IPS DF 6.9 (cell line): ENCODE measurements at regions not wholly inside any gene's neighbourhood (a gene's known extent, or its start where the extent isn't known, plus 50 kb on each side); places are given as distances from the start of the nearest gene placed in this dataset.

Experiments used
- DNase-seq: peaks from one replicate; pipeline ENCODE4 v3.0.0-alpha.2; 2013; ENCODE audit warnings: low read depth, low spot score
- H3K27ac ChIP-seq: one replicate; pipeline ENCODE4 v1.5.1; 2013; ENCODE audit warnings: low read length, control low read depth
- H3K27me3 ChIP-seq: 2 replicates; pipeline ENCODE4 v1.6.1; 2013; ENCODE audit warnings: mild to moderate bottlenecking, low read length; ENCODE audit not compliant: control insufficient read depth, insufficient read depth
- H3K36me3 ChIP-seq: 2 replicates; pipeline ENCODE4 v1.6.1; 2013; ENCODE audit warnings: low read length; ENCODE audit not compliant: control insufficient read depth, insufficient read depth
- H3K4me1 ChIP-seq: 2 replicates; pipeline ENCODE4 v1.6.1; 2013; ENCODE audit warnings: low read length; ENCODE audit not compliant: control insufficient read depth, insufficient read depth
- H3K4me3 ChIP-seq: 2 replicates; pipeline ENCODE4 v1.5.1; 2013; ENCODE audit warnings: mild to moderate bottlenecking, low read length
- H3K9me3 ChIP-seq: 2 replicates; pipeline ENCODE4 v1.6.1; 2013; ENCODE audit warnings: low read length, inconsistent platforms; ENCODE audit not compliant: control insufficient read depth, insufficient read depth
- WGBS: extraction: QIAGEN DNeasy Blood & Tissue Kit; methylation state at CpG from one replicate; pipeline ENCODE4 v1.1.7; 2013; ENCODE audit warnings: mixed read lengths, missing lambda C conversion rate; ENCODE audit not compliant: insufficient read length, insufficient coverage; 5-methylcytosine and 5-hydroxymethylcytosine counted together

- DNase-seq: no peak
- H3K27me3 ChIP-seq: no peaks in the 10 kb centered on the region
- no peaks in the 10 kb centered on the region for H3K36me3 ChIP-seq
- no peaks in the 10 kb centered on the region for H3K4me1 ChIP-seq
- no peaks in the 10 kb centered on the region for H3K9me3 ChIP-seq
- no CpG with 5 or more reads among the region's 5 CpGs for WGBS
- H3K4me3 ChIP-seq: no peak overlapping the region
- H3K27ac ChIP-seq: no peak overlapping the region
Measured at GRCh38 chr2:145228506-145228905, 708.6 kb upstream of the ZEB2 start.

DNA sequence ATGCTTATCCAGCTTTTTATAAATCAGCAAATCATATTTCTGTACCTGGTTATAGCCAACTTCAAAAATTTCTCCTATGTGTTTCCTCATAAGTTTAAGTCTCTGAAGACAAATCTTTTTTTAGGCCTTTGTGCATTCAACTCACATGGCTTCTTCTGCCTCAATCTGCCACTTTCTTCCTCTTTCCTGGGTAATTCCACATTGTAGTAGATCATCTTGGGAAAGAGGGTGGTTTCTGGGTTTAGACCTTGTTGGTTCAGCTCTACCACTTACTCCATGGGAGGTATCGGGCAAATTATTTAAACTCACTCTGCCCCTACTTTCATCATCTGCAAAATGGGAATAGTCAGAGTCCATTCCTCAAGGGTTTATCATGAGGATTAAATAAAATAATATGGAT is 707.0 kb upstream of the ZEB2 start:
- Histone ChIP-seq H3K27me3 (no peaks in the 10 kb centered on the region), H3K27ac (no peak overlapping the region), H3K4me1 (no peaks in the 10 kb centered on the region), H3K4me3 (no peak overlapping the region), H3K36me3 (no peaks in the 10 kb centered on the region), H3K9me3 (no peaks in the 10 kb centered on the region)
- DNase-seq: no peak
- no CpG with 5 or more reads among the region's 1 CpG for WGBS

GRCh38 chr2:145221516-145221915 is 701.6 kb upstream of the ZEB2 start:
- Histone ChIP-seq H3K4me1 (no peaks in the 10 kb centered on the region), H3K27ac (no peak overlapping the region), H3K9me3 (no peaks in the 10 kb centered on the region), H3K4me3 (no peak overlapping the region), H3K27me3 (no peaks in the 10 kb centered on the region), H3K36me3 (no peaks in the 10 kb centered on the region)
- no peak for DNase-seq
- no CpG with 5 or more reads among the region's 1 CpG for WGBS

- DNase-seq: no peak
- no CpG with 5 or more reads among the region's 2 CpGs for WGBS
- Histone ChIP-seq H3K9me3 (no peaks in the 10 kb centered on the region), H3K4me1 (no peaks in the 10 kb centered on the region), H3K27me3 (no peaks in the 10 kb centered on the region), H3K4me3 (no peak overlapping the region), H3K36me3 (no peaks in the 10 kb centered on the region), H3K27ac (no peak overlapping the region)
Measured at GRCh38 chr2:145221032-145221431, 701.1 kb upstream of the ZEB2 start.

DNA sequence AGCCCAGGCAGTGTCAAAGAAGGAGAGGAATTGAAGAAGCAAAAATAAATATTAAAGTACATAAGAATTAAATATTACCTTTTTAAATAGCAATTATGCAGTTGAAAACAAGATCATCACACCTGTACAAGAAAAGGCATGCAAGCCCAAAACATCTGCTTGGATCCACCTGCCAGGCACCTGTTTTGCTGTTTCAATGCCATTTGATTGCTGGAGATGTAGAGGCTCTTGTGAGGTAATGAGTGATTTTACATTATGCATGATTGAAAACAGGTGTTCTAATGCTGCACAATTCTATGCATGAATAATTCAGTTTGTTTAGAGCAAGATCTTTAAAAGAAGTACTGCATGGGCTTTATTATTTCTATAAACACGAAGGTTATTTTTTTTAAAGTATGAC is 700.6 kb upstream of the ZEB2 start:
- Histone ChIP-seq H3K27ac (no peak overlapping the region), H3K4me1 (no peaks in the 10 kb centered on the region), H3K4me3 (no peak overlapping the region), H3K9me3 (no peaks in the 10 kb centered on the region), H3K36me3 (no peaks in the 10 kb centered on the region), H3K27me3 (no peaks in the 10 kb centered on the region)
- WGBS: 100% methylated on average over 1 of the region's 1 CpG
- DNase-seq: no peak

DNA sequence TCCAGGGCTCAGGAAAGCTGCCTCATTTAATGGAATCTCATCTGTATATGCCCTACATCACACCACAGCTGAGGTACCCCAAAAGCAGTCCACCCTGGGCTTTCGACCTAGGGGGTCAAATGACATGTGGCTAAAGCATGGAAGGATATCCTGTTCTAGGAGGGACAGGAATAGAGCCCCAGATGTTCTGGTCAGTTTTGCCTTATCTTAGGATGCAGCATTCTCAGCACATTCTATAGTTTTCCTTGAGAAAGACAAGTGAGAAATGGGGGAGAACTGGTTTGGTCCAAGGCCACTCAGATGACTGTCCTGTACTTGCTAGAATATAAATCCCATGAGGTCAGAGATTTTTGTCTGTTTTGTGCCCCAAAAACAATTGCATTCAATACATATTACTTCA is 688.0 kb upstream of the ZEB2 start:
- H3K36me3 ChIP-seq: no peaks in the 10 kb centered on the region
- WGBS: no CpG with 5 or more reads among the region's 1 CpG
- H3K4me3 ChIP-seq: no peak overlapping the region
- DNase-seq: no peak
- no peaks in the 10 kb centered on the region for H3K9me3 ChIP-seq
- H3K27me3 ChIP-seq: no peaks in the 10 kb centered on the region
- H3K27ac ChIP-seq: no peak overlapping the region
- no peaks in the 10 kb centered on the region for H3K4me1 ChIP-seq

DNA sequence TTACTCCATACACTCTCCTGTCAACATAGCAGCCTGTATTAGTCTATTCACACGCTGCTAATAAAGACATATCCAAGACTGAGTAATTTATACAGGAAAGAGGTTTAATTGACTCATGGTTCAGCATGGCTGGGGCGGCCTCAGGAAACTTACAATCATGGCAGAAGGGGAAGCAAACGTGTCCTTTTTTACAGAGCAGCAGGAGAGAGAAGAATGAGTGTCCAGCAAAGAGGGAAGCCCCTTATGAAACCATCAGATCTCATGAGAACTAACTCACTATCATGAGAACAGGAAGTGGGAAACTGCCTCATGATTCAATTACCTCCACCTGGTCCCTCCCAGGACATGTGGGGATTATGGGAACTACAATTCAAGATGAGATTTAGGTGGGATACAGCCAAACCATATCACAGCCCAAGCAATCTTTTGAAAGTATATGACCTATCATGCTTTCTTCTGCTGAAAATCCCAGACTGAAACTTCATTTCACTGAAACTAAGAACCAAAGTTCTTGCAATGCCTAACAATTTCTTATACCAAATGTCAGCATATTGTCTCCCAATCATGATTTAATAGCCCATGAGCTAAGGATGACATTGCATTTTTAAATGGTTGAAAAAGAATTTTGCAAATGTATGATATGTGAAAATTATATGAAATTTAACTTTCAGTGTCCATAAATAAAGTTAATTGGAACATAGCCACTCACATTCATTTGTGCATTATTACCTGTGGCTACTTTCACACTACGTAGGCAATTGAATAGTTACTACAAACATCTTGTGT is 686.8 kb upstream of the ZEB2 start:
- no CpG with 5 or more reads among the region's 4 CpGs for WGBS
- Histone ChIP-seq H3K27me3 (no peaks in the 10 kb centered on the region), H3K4me3 (no peak overlapping the region), H3K4me1 (no peaks in the 10 kb centered on the region), H3K36me3 (no peaks in the 10 kb centered on the region), H3K9me3 (no peaks in the 10 kb centered on the region), H3K27ac (no peak overlapping the region)
- DNase-seq: no peak

DNA sequence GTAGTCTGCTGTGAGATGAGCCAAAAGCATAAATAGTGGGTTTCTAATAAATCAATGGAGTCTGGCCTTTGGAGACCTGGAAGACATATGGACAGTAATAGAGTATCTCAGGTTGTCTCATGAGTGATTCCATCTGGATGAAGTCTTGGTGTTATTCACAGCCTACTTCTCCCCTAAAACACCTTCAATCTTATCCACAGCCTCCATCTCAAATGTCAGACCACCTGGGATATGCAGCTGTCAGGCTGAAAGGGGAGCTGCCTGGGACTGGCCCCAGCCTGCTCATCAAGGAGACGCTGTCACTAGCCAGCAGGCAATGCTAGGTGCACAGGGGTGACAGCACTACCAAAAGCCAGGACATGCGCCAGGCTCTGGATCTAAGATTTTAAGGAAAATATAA is 684.0 kb upstream of the ZEB2 start:
- Histone ChIP-seq H3K4me1 (no peaks in the 10 kb centered on the region), H3K36me3 (no peaks in the 10 kb centered on the region), H3K27me3 (no peaks in the 10 kb centered on the region), H3K9me3 (no peaks in the 10 kb centered on the region), H3K27ac (no peak overlapping the region), H3K4me3 (no peak overlapping the region)
- DNase-seq: no peak
- WGBS: no CpG with 5 or more reads among the region's 2 CpGs

DNA sequence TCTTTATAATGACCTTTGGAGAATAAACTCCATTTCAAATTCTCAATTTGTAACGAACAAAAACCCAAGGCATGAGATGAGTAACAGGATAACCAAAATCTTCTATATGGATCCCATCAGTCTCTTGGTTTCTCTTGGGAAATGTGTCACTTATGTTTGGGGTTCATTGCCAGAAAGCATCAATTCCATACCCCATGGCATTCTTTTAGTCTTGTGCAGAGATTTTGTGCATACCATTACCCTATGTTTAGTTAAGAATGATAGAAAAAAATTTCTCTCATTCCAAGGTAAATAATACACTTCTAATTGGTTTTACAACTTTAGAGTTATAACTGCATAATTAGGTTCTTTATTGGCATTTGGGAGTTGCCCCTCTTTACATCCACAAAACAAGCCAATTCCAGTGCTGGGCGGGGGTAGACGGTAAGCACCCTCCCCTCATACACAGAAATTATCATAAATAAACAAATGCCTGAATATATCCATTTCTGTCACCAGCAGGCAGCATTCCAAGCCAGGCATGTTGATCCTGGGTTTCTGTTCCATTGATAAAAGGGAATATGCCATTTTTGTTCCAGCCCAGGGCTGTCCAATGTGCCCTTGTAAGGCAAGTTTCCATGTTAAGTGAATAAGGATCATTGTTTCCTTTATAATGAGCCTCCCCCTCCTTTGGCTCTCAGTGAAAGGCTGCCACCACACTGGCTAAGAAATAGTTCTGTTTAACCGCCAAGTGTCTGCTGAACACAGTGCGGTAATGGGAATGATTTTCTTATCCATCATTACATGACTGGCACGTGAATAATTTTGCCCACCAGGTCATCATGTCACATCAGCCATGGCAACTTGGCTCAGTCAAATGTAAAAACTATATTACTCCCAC is 680.1 kb upstream of the ZEB2 start:
- no peaks in the 10 kb centered on the region for H3K36me3 ChIP-seq
- no peaks in the 10 kb centered on the region for H3K4me1 ChIP-seq
- no peak for DNase-seq
- H3K27me3 ChIP-seq: no peaks in the 10 kb centered on the region
- no CpG with 5 or more reads among the region's 6 CpGs for WGBS
- no peak overlapping the region for H3K4me3 ChIP-seq
- H3K27ac ChIP-seq: no peak overlapping the region
- no peaks in the 10 kb centered on the region for H3K9me3 ChIP-seq

- Histone ChIP-seq H3K27ac (no peak overlapping the region), H3K4me3 (no peak overlapping the region), H3K36me3 (no peaks in the 10 kb centered on the region), H3K9me3 (no peaks in the 10 kb centered on the region), H3K27me3 (no peaks in the 10 kb centered on the region), H3K4me1 (0 out of 2 replicates have a peak, but pooled peaks cover 1% of the 10 kb centered on the region)
- DNase-seq: no peak
- WGBS: no CpG with 5 or more reads among the region's 7 CpGs
Measured at GRCh38 chr2:145199042-145199441, 679.1 kb upstream of the ZEB2 start.
